Fibroblast of skin of right biceps (primary cell): ENCODE measurements at regions not wholly inside any gene's neighbourhood (a gene's known extent, or its start where the extent isn't known, plus 50 kb on each side); places are given as distances from the start of the nearest gene placed in this dataset.
A peak's percentile ranks its signal among the peaks of the same experiment; 100 is the strongest.

Experiments
- DNase-seq: peaks from one replicate; pipeline ENCODE4 v3.0.0-alpha.2; 2013

GRCh38 chr2:8153258-8153718 lies 528.6 kb upstream of the ID2 start:
- no peak for DNase-seq

GRCh38 chr2:8154270-8154669 lies 527.6 kb upstream of the ID2 start:
- peak; percentile 48 for DNase-seq

DNA sequence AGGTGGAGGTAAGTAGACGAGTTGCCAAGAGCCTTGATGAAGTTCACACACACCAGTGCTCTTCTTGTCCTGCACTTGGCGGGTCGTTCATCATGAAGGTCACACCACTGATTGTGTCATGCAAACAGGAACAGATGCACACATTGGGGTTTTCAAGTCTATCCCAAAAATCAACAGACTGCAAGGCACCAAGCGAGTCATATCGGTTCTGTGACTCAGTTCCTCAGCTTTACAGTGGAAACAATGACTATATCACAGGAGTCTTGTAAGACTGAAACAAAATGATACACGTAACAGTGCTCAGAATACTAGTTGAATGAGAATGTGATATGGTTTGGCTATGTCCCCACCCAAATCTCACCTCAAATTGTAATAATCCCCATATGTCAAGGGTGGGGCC lies 526.9 kb upstream of the ID2 start:
- DNase-seq = peak; percentile 88

- no peak for DNase-seq
Observed at GRCh38 chr2:8157621-8158430, 524.0 kb upstream of the ID2 start.

- DNase-seq = no peak
Observed at GRCh38 chr2:8158711-8159110, 523.1 kb upstream of the ID2 start.

- no peak for DNase-seq
Observed at GRCh38 chr2:8159211-8159965, 522.5 kb upstream of the ID2 start.

DNA sequence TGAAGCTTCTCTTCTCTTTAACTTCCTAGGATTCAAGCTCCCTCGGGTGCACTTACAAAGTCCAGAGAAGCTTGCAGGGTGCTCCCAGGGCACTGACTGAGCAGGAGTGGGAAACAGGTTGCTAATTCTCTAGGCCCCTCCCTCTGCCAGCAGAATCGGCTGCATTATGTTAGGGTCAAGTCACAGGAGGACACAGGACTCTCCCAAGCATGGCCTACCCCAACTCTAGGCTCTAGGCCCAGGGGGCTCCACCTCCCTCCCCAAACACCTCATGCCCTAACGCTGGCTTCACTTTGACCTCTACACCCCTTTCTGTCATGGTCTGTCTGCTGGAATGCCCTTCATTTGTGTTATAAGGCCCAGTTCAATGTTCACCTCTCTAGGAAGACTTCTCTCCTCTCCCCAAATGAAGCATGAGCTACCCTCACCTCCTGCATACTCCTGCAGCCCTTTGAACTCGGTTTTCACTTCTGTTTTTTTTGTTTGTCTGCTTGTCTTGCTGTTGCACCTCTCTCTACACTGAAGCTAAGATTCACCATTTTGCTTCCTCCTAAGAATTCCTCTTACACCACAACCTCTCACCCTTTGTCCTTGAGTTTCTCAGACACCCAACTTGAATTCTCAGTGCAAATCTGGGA lies 521.8 kb upstream of the ID2 start:
- DNase-seq = no peak

DNA sequence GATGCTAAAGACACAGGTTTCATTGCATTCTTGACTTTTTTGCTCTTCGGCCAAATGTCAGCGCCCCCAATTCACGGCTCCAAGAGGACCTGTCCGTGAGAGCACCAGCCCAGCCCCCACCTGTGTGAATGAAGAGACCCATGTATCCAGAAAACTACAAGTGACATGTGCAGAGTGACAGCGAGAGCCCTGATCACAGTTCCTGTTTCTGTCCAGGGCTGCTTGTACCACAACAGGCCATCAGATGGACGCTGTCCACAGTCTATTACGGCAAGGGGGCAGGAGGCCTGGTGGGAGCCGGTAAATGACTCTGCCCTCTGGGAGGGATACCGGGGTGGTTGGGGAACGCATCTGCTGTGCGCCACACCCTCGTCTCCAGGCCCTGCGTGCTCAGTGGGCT lies 520.9 kb upstream of the ID2 start:
- DNase-seq = no peak

DNA sequence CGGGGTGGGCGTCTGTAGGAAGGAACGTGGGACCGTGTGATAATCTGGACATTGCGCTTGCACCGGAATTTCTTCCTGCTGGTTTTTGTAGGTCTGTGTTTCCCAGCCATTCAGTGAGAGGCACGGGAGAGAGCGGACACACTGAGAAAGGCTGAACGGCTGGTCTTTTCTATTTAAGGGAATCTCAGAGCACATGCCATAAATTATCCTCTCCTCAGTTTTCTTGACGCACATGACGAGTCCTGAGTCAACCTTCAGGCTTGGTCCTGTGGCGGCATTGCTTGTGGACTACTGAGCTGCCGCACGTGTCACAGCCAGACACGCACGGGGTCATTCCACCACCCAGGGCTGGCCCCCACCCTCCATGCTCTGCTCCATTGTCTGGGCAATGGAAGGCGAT lies 519.3 kb upstream of the ID2 start:
- peak; percentile 91 for DNase-seq

- no peak for DNase-seq
Observed at GRCh38 chr2:8165550-8165949, 516.3 kb upstream of the ID2 start.

DNA sequence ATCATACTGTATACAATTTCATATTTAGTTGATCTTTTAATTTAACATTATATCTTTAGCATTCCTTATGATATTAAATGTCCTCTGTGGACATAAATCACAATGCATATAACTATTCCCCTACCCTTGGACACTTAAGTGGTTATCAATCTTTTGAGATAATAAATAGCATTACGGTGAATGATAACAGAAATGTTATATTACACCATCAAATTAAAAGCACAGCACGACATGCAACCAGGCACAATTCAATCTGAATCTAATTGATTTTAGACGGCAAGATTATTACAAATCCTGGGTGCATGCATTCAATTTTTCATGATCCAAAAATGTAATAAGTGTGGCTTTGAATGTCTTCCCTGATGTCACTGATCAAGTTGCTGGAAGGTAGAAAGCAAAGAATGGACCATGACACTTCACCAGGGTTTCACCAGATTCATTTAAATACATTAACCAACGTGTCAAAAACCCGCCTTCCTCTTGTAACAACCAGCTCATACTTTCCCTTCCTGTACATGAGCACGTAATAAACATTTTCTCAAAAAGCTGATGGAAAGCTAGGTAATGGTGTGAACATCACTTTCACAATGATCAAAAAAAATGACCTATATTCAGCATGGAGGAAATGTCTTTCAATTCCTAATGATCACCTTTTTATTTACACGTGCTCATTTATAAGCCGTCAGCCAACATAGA lies 513.7 kb upstream of the ID2 start:
- DNase-seq = no peak

DNA sequence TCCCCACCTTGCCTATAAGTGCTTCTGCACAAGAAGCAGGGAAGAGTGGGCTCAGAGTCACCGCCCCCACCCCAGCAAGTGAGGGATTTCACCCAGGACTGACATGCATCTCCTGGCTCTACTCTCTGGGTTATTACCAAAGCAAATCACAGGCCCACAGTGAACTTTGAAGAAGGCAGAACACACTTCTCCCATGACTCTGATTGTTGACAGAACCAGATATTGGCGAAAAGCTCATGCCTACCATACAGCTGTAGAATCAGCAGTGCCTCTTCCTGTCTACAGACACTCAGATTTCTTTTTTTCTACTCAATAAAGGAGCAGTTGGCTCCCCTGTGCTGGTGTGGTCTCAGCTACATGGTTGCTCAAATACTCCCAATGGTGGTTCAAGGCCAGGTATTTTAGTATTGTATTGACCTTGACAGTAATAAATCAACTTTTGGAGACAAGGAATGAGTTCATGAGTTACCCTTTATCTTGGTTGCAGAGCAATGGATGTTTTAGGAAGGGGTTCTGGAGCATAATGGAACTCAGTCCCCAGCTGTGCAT lies 512.9 kb upstream of the ID2 start:
- peak; percentile 51 for DNase-seq

DNA sequence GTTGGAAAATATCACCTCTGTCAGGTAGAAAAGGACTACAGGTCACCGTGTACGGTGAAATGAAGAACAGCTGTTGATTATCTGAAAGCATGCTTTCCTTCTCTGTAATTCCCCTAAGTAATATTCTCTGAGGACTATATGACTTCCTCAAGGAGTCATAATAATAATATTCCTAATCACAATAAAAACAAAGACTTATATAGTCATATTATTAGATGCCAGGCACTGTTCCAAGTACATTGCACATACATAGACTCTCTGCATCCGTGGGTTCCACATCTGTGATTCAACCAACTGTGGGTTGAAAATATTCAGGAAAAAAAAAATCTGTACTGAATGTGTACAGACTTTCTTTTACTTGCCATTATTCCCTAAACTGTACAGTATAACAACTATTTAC lies 512.4 kb upstream of the ID2 start:
- DNase-seq = peak; percentile 98

- DNase-seq = peak; percentile 49
Observed at GRCh38 chr2:8170552-8171327, 511.1 kb upstream of the ID2 start.

- DNase-seq = peak; percentile 59
Observed at GRCh38 chr2:8171608-8172007, 510.2 kb upstream of the ID2 start.

- DNase-seq = no peak
Observed at GRCh38 chr2:8172661-8173060, 509.2 kb upstream of the ID2 start.

- no peak for DNase-seq
Observed at GRCh38 chr2:8174641-8175257, 507.1 kb upstream of the ID2 start.

- no peak for DNase-seq
Observed at GRCh38 chr2:8176887-8177286, 505.0 kb upstream of the ID2 start.

DNA sequence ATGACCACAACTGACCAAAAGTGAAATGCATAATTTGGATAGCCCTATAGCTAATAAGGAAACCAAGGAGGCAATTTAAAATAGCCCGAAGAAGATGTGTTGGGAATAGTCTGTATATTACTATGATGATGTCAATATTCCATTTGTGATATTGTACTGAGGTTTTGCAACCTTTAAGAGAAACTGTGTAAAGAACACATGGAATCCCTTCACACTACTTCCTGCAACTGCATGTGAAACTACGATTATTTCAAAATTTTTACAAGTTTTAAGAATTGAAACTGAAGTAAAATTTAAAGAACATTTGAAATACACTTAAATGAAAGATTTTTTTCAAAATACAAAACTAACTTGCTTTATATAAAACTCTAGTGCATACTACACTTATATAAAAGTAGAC lies 504.3 kb upstream of the ID2 start:
- no peak for DNase-seq

GRCh38 chr2:8178911-8179310 lies 502.9 kb upstream of the ID2 start:
- no peak for DNase-seq

DNA sequence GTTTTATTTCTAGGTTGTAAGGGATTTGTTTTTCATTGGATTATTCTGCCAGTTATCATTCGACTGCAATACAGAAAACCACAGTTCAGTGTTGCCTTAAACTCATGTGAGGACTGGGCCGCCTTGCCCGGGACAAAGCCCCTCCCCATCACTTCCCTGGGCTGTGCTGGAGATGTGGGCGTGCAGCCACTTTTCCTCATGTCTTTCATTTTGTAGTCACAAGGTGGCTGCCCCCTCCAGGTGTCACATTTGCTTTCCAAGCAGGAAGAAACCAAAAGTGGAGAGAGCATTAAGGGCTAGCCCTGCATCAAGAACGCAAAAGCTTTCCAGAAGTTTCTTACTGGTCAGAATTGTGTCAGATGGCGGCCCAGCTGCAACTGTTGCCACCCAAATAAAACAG lies 492.5 kb upstream of the ID2 start:
- no peak for DNase-seq

DNA sequence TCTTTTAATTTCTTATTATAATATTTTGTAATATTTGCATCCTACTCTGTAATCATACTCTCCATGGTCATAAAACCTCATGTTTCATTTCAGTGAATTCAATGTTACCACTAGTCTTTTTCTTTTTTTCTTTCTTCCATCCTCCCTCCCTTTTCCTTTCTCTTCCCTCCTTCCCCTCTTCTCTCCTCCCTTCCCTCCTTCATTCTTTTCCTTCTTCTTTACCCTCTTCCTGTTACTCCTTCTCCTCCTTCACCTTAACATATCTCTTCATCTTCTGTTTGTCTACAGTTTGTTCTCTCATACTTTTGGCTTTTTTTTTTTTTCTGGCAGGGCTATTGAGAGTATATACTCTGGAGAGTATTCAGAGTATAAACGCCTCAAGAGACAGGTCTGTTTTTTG lies 491.6 kb upstream of the ID2 start:
- no peak for DNase-seq
